ENCODE measurements at regions not wholly inside any gene's neighbourhood (a gene's known extent, or its start where the extent isn't known, plus 50 kb on each side); places are given as distances from the start of the nearest gene placed in this dataset.

- Histone ChIP-seq H3K4me3 (no peak overlapping the region), H3K4me1 (no peaks in the 10 kb centered on the region), H3K27ac (no peak overlapping the region), H3K27me3 (no peaks in the 10 kb centered on the region), H3K36me3 (no peaks in the 10 kb centered on the region), H3K9me3 (no peaks in the 10 kb centered on the region)
- no peak for TF ChIP-seq CTCF (IDR thresholded peaks at IDR 0.05)
- no peak for TF ChIP-seq EP300 (IDR thresholded peaks at IDR 0.05)
- no peak for TF ChIP-seq POLR2A (IDR thresholded peaks at IDR 0.05)
- TF ChIP-seq POLR2AphosphoS5 (IDR thresholded peaks at IDR 0.05): no peak
- WGBS: 60% methylated on average over 3 of the region's 3 CpGs
- no peak for DNase-seq (ENCODE audit: low spot score in 2 of 2)
Measured at GRCh38 chr4:181137351-181137750, 1105.9 kb upstream of the TENM3 start.

- no peaks in the 10 kb centered on the region for H3K27me3 ChIP-seq
- WGBS: 83% methylated on average over 8 of the region's 8 CpGs
- no peak for TF ChIP-seq CTCF (IDR thresholded peaks at IDR 0.05)
- TF ChIP-seq EP300 (IDR thresholded peaks at IDR 0.05): no peak
- no peak for TF ChIP-seq POLR2AphosphoS5 (IDR thresholded peaks at IDR 0.05)
- TF ChIP-seq POLR2A (IDR thresholded peaks at IDR 0.05): no peak
Measured at GRCh38 chr4:181138116-181138515, 1105.1 kb upstream of the TENM3 start.

GRCh38 chr4:181140037-181140603, 1103.1 kb upstream of the TENM3 start:
- Histone ChIP-seq H3K36me3 (no peaks in the 10 kb centered on the region), H3K4me3 (no peak overlapping the region), H3K27me3 (no peaks in the 10 kb centered on the region), H3K27ac (no peak overlapping the region), H3K9me3 (no peaks in the 10 kb centered on the region), H3K4me1 (no peaks in the 10 kb centered on the region)
- TF ChIP-seq POLR2AphosphoS5 (IDR thresholded peaks at IDR 0.05) (no peak), EP300 (IDR thresholded peaks at IDR 0.05) (no peak), POLR2A (IDR thresholded peaks at IDR 0.05) (no peak), CTCF (IDR thresholded peaks at IDR 0.05) (no peak)
- DNase-seq (ENCODE audit: low spot score in 2 of 2): no peak
- WGBS: 42% methylated on average over 6 of the region's 6 CpGs

More at GRCh38 chr4:181138116-181138515, 1105.1 kb upstream of the TENM3 start:
- Histone ChIP-seq H3K4me1 (no peaks in the 10 kb centered on the region), H3K4me3 (no peak overlapping the region), H3K9me3 (no peaks in the 10 kb centered on the region), H3K27ac (no peak overlapping the region), H3K36me3 (no peaks in the 10 kb centered on the region)
- no peak for DNase-seq (ENCODE audit: low spot score in 2 of 2)

GRCh38 chr4:181143250-181143854, 1099.8 kb upstream of the TENM3 start:
- DNase-seq (ENCODE audit: low spot score in 2 of 2): peak; percentile 79 to 86
- Histone ChIP-seq H3K4me3 (no peak overlapping the region), H3K9me3 (no peaks in the 10 kb centered on the region)

More at GRCh38 chr4:181143250-181143854, 1099.8 kb upstream of the TENM3 start:
- under 1% methylated on average over 7 of the region's 7 CpGs for WGBS
- TF ChIP-seq POLR2AphosphoS5 (IDR thresholded peaks at IDR 0.05): no peak
- TF ChIP-seq EP300 (IDR thresholded peaks at IDR 0.05): no peak
- peak; percentile 43 to 79 for TF ChIP-seq CTCF (IDR thresholded peaks at IDR 0.05)
- no peak for TF ChIP-seq POLR2A (IDR thresholded peaks at IDR 0.05)
- H3K27ac ChIP-seq: no peak overlapping the region
- no peaks in the 10 kb centered on the region for H3K36me3 ChIP-seq
- H3K27me3 ChIP-seq: no peaks in the 10 kb centered on the region
- H3K4me1 ChIP-seq: no peaks in the 10 kb centered on the region
